ENCODE measurements at regions not wholly inside any gene's neighbourhood (a gene's known extent, or its start where the extent isn't known, plus 50 kb on each side); places are given as distances from the start of the nearest gene placed in this dataset.
A peak's percentile ranks its signal among the peaks of the same experiment; 100 is the strongest.
"Not testable (repeated sequence)": the region's sequence is repeated elsewhere in the genome, so short reads cannot be mapped to it uniquely, and the experiment has no call there.

GRCh38 chr1:80349218-80349617 is 1342.7 kb upstream of the ADGRL4 start:
- DNase-seq, result no peak

GRCh38 chr1:80341021-80341420 is 1334.5 kb upstream of the ADGRL4 start:
- no peak for DNase-seq

- DNase-seq, result no peak
Observed at GRCh38 chr1:80318108-80318507, 1311.6 kb upstream of the ADGRL4 start.

GRCh38 chr1:80310703-80311245 is 1304.2 kb upstream of the ADGRL4 start:
- DNase-seq, result no peak

GRCh38 chr1:80305466-80305865 is 1298.9 kb upstream of the ADGRL4 start:
- DNase-seq, result no peak

- DNase-seq, result no peak
Observed at GRCh38 chr1:80293818-80294217, 1287.3 kb upstream of the ADGRL4 start.

- DNase-seq, result not testable (repeated sequence)
Observed at GRCh38 chr1:80288750-80289149, 1282.2 kb upstream of the ADGRL4 start.

GRCh38 chr1:80282536-80282935 is 1276.0 kb upstream of the ADGRL4 start:
- no peak for DNase-seq

GRCh38 chr1:80278936-80279335 is 1272.4 kb upstream of the ADGRL4 start:
- no peak for DNase-seq

- DNase-seq, result no peak
Observed at GRCh38 chr1:80274256-80274655, 1267.7 kb upstream of the ADGRL4 start.

GRCh38 chr1:80272495-80272894 is 1266.0 kb upstream of the ADGRL4 start:
- DNase-seq, result no peak

- DNase-seq, result no peak
Observed at GRCh38 chr1:80258659-80259058, 1252.1 kb upstream of the ADGRL4 start.

GRCh38 chr1:80251591-80251990 is 1245.1 kb upstream of the ADGRL4 start:
- no peak for DNase-seq

GRCh38 chr1:80251171-80251570 is 1244.6 kb upstream of the ADGRL4 start:
- no peak for DNase-seq

GRCh38 chr1:80250573-80251168 is 1244.1 kb upstream of the ADGRL4 start:
- DNase-seq, result no peak

GRCh38 chr1:80249699-80250098 is 1243.2 kb upstream of the ADGRL4 start:
- DNase-seq, result no peak

GRCh38 chr1:80248886-80249285 is 1242.4 kb upstream of the ADGRL4 start:
- no peak for DNase-seq

- no peak for DNase-seq
Observed at GRCh38 chr1:80245813-80246212, 1239.3 kb upstream of the ADGRL4 start.

GRCh38 chr1:80244372-80244771 is 1237.8 kb upstream of the ADGRL4 start:
- no peak for DNase-seq

- DNase-seq, result no peak
Observed at GRCh38 chr1:80241566-80241965, 1235.0 kb upstream of the ADGRL4 start.

GRCh38 chr1:80225510-80225909 is 1219.0 kb upstream of the ADGRL4 start:
- DNase-seq, result no peak

- DNase-seq, result no peak
Observed at GRCh38 chr1:80221319-80221718, 1214.8 kb upstream of the ADGRL4 start.

- peak; percentile 8 for DNase-seq
Observed at GRCh38 chr1:80218112-80218511, 1211.6 kb upstream of the ADGRL4 start.

- DNase-seq, result peak; percentile 9
Observed at GRCh38 chr1:80217377-80217986, 1211.0 kb upstream of the ADGRL4 start.

Data from NCI-H510A (cell line).